HL-60 (cell line): ENCODE measurements at regions not wholly inside any gene's neighbourhood (a gene's known extent, or its start where the extent isn't known, plus 50 kb on each side); places are given as distances from the start of the nearest gene placed in this dataset.

Experiments used
- DNase-seq, 2 experiments: peaks; one replicate each; pipeline ENCODE4 v3.0.0-alpha.2; 2010 to 2020; ENCODE audit warnings: low read depth in 1 of 2, low spot score in 1 of 2
- H3K27ac ChIP-seq: fragments of 250-450 bp; sonication (Bioruptor Pico); replicated peaks from 2 replicates; pipeline ENCODE4 v1.5.1; 2020; ENCODE audit warnings: mild to moderate bottlenecking, moderate library complexity
- H3K27me3 ChIP-seq: fragments of 250-450 bp; sonication (Bioruptor Pico); 2 replicates; pipeline ENCODE4 v1.5.1; 2021; ENCODE audit warnings: mild to moderate bottlenecking, moderate library complexity; ENCODE audit not compliant: insufficient read depth, poor library complexity, severe bottlenecking
- H3K4me3 ChIP-seq: replicated peaks from 2 replicates; pipeline ENCODE4 v1.5.1; 2011; ENCODE audit warnings: mild to moderate bottlenecking, control low read depth, low read length; ENCODE audit not compliant: insufficient read depth
- CTCF ChIP-seq: IDR thresholded peaks from one replicate; pipeline ENCODE4 v1.5.1; 2011; ENCODE audit warnings: low read length, control low read depth, inconsistent platforms; ENCODE audit not compliant: insufficient read depth
- GABPA ChIP-seq: IDR thresholded peaks from 2 replicates; pipeline ENCODE4 v1.6.1; 2012; ENCODE audit warnings: low read depth
- POLR2AphosphoS5 ChIP-seq: IDR thresholded peaks from 2 replicates; pipeline ENCODE4 v1.6.1; 2012; ENCODE audit warnings: low read depth
- REST ChIP-seq: IDR thresholded peaks from 2 replicates; pipeline ENCODE4 v1.6.1; 2012; ENCODE audit warnings: low read depth; ENCODE audit not compliant: insufficient replicate concordance
- SPI1 ChIP-seq: IDR thresholded peaks from 2 replicates; pipeline ENCODE4 v1.6.1; 2012; ENCODE audit warnings: low read depth, mild to moderate bottlenecking, borderline replicate concordance

GRCh38 chr16:26930786-26931581 lies 135.7 kb upstream of the C16orf82 start:
- TF ChIP-seq POLR2AphosphoS5 (no peak), CTCF (no peak), REST (no peak), GABPA (no peak), SPI1 (no peak)
- no peak overlapping the region for H3K4me3 ChIP-seq
- no peak for DNase-seq
- H3K27me3 ChIP-seq, result no peaks in the 10 kb centered on the region
- H3K27ac ChIP-seq, result no peak overlapping the region

GRCh38 chr16:26950636-26951035 lies 116.1 kb upstream of the C16orf82 start:
- no peak for DNase-seq
- TF ChIP-seq POLR2AphosphoS5, result no peak
- H3K27ac ChIP-seq, result no peak overlapping the region
- H3K4me3 ChIP-seq, result no peak overlapping the region
- no peaks in the 10 kb centered on the region for H3K27me3 ChIP-seq

GRCh38 chr16:26951950-26952349 lies 114.8 kb upstream of the C16orf82 start:
- Histone ChIP-seq H3K27ac (no peak overlapping the region), H3K27me3 (no peaks in the 10 kb centered on the region), H3K4me3 (no peak overlapping the region)
- TF ChIP-seq SPI1 (no peak), REST (peak; percentile 78), POLR2AphosphoS5 (no peak)
- DNase-seq, result no peak

- Histone ChIP-seq H3K4me3 (no peak overlapping the region), H3K27ac (no peak overlapping the region), H3K27me3 (no peaks in the 10 kb centered on the region)
- DNase-seq, result no peak
- no peak for TF ChIP-seq POLR2AphosphoS5
- no peak for TF ChIP-seq REST
- TF ChIP-seq SPI1, result no peak
- TF ChIP-seq CTCF, result no peak
- TF ChIP-seq GABPA, result no peak
Measured at GRCh38 chr16:26952411-26952810, 114.3 kb upstream of the C16orf82 start.
